Loucy (cell line): ENCODE measurements at regions not wholly inside any gene's neighbourhood (a gene's known extent, or its start where the extent isn't known, plus 50 kb on each side); places are given as distances from the start of the nearest gene placed in this dataset.

Experiments
- CTCF ChIP-seq: fragments of 200-600 bp; sonication (generic); conservative IDR thresholded peaks from 2 replicates; pipeline ENCODE4 v1.5.1; 2014; ENCODE audit warnings: mild to moderate bottlenecking, antibody characterized with exemption, low read length
- EZH2phosphoT487 ChIP-seq: fragments of 200-600 bp; IDR thresholded peaks from 2 replicates; pipeline ENCODE4 v1.6.1; 2018; ENCODE audit warnings: antibody characterized with exemption, mild to moderate bottlenecking, moderate library complexity, borderline replicate concordance

DNA sequence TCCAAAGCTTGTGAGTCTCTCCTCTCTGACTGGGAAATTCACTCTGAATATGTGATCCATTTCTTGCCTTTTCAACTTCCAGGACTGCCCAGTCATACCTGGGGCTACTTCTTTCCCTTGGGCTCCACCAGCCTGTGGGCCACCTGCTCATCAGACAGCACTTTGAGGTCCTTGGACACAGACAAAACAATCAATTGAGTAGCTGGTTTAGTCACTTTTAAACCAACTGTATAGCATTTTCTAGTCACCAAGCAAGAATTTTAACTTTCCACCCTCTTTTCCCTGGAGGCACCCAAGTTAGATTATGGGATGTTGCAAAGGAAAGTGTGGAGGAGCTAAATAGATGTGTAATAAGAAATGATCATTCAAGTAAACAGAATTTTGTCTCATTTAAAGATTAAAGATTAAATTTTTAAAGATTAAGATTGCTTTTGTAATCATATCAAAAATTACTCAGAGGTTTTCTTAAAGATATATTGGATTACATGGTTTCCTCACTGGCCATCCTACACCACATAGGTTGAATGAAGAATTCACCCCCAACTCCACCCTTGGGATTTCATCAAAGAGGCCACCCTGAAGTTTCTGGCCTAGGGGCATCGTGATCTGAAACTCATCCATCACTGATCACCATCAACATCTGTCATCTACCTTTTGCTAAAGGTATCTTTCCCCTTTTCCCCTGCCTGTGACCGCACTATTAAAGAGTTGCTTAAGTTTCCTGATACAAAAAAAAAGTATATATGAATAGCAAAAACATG lies 219.2 kb upstream of the NR5A2 start:
- TF ChIP-seq CTCF (no peak), EZH2phosphoT487 (no peak)
